ENCODE measurements at regions not wholly inside any gene's neighbourhood (a gene's known extent, or its start where the extent isn't known, plus 50 kb on each side); places are given as distances from the start of the nearest gene placed in this dataset.

GRCh38 chr21:16588433-16588860 is 858.7 kb downstream of the USP25 start:
- DNase-seq (ENCODE audit: insufficient read length, low spot score) (no peak), FAIRE-seq (no peak)
- TF ChIP-seq TAF1 (IDR thresholded peaks at IDR 0.05; ENCODE audit: low read depth, low read length), result no peak
- TF ChIP-seq POLR2A (IDR thresholded peaks at IDR 0.05; ENCODE audit: low read depth, low read length), result no peak
- TF ChIP-seq SPI1 (IDR thresholded peaks at IDR 0.05; ENCODE audit: low read depth, low read length), result no peak
- no peak for TF ChIP-seq POU2F2 (IDR thresholded peaks at IDR 0.05; ENCODE audit: low read depth, low read length)
- TF ChIP-seq POLR2AphosphoS5 (IDR thresholded peaks at IDR 0.05; ENCODE audit: low read depth, low read length), result no peak
- TF ChIP-seq PAX5 (IDR thresholded peaks at IDR 0.05; ENCODE audit: insufficient read depth, low read length, severe bottlenecking), result no peak

GRCh38 chr21:16589006-16589898 is 859.5 kb downstream of the USP25 start:
- no peak for FAIRE-seq
- no peak for TF ChIP-seq PAX5 (IDR thresholded peaks at IDR 0.05; ENCODE audit: insufficient read depth, low read length, severe bottlenecking)
- TF ChIP-seq POLR2A (IDR thresholded peaks at IDR 0.05; ENCODE audit: low read depth, low read length), result no peak
- TF ChIP-seq POU2F2 (IDR thresholded peaks at IDR 0.05; ENCODE audit: low read depth, low read length), result no peak

GRCh38 chr21:16590186-16590585 is 860.4 kb downstream of the USP25 start:
- DNase-seq (ENCODE audit: insufficient read length, low spot score), result no peak
- TF ChIP-seq TAF1 (IDR thresholded peaks at IDR 0.05; ENCODE audit: low read depth, low read length) (no peak), POLR2AphosphoS5 (IDR thresholded peaks at IDR 0.05; ENCODE audit: low read depth, low read length) (no peak), POLR2A (IDR thresholded peaks at IDR 0.05; ENCODE audit: low read depth, low read length) (no peak), SPI1 (IDR thresholded peaks at IDR 0.05; ENCODE audit: low read depth, low read length) (no peak), PAX5 (IDR thresholded peaks at IDR 0.05; ENCODE audit: insufficient read depth, low read length, severe bottlenecking) (no peak), POU2F2 (IDR thresholded peaks at IDR 0.05; ENCODE audit: low read depth, low read length) (no peak)
- no peak for FAIRE-seq

More at GRCh38 chr21:16589006-16589898, 859.5 kb downstream of the USP25 start:
- DNase-seq (ENCODE audit: insufficient read length, low spot score), result no peak

GRCh38 chr21:16590641-16591292 is 861.0 kb downstream of the USP25 start:
- no peak for DNase-seq (ENCODE audit: insufficient read length, low spot score)
- no peak for FAIRE-seq
- no peak for TF ChIP-seq SPI1 (IDR thresholded peaks at IDR 0.05; ENCODE audit: low read depth, low read length)
- TF ChIP-seq POLR2AphosphoS5 (IDR thresholded peaks at IDR 0.05; ENCODE audit: low read depth, low read length), result no peak
- no peak for TF ChIP-seq PAX5 (IDR thresholded peaks at IDR 0.05; ENCODE audit: insufficient read depth, low read length, severe bottlenecking)
- no peak for TF ChIP-seq POU2F2 (IDR thresholded peaks at IDR 0.05; ENCODE audit: low read depth, low read length)
- no peak for TF ChIP-seq TAF1 (IDR thresholded peaks at IDR 0.05; ENCODE audit: low read depth, low read length)

GRCh38 chr21:16592381-16592780 is 862.6 kb downstream of the USP25 start:
- DNase-seq (ENCODE audit: insufficient read length, low spot score), result no peak
- FAIRE-seq, result no peak
- TF ChIP-seq POU2F2 (IDR thresholded peaks at IDR 0.05; ENCODE audit: low read depth, low read length) (no peak), TAF1 (IDR thresholded peaks at IDR 0.05; ENCODE audit: low read depth, low read length) (no peak), SPI1 (IDR thresholded peaks at IDR 0.05; ENCODE audit: low read depth, low read length) (no peak), PAX5 (IDR thresholded peaks at IDR 0.05; ENCODE audit: insufficient read depth, low read length, severe bottlenecking) (no peak), POLR2AphosphoS5 (IDR thresholded peaks at IDR 0.05; ENCODE audit: low read depth, low read length) (no peak), POLR2A (IDR thresholded peaks at IDR 0.05; ENCODE audit: low read depth, low read length) (no peak)

- TF ChIP-seq POLR2AphosphoS5 (IDR thresholded peaks at IDR 0.05; ENCODE audit: low read depth, low read length) (no peak), SPI1 (IDR thresholded peaks at IDR 0.05; ENCODE audit: low read depth, low read length) (no peak), POU2F2 (IDR thresholded peaks at IDR 0.05; ENCODE audit: low read depth, low read length) (no peak), PAX5 (IDR thresholded peaks at IDR 0.05; ENCODE audit: insufficient read depth, low read length, severe bottlenecking) (no peak), POLR2A (IDR thresholded peaks at IDR 0.05; ENCODE audit: low read depth, low read length) (no peak), TAF1 (IDR thresholded peaks at IDR 0.05; ENCODE audit: low read depth, low read length) (no peak)
- DNase-seq (ENCODE audit: insufficient read length, low spot score) (no peak), FAIRE-seq (no peak)
These were observed 864.4 kb downstream of the USP25 start for GRCh38 chr21:16594191-16594590.

- TF ChIP-seq TAF1 (IDR thresholded peaks at IDR 0.05; ENCODE audit: low read depth, low read length) (no peak), POU2F2 (IDR thresholded peaks at IDR 0.05; ENCODE audit: low read depth, low read length) (no peak), SPI1 (IDR thresholded peaks at IDR 0.05; ENCODE audit: low read depth, low read length) (no peak), PAX5 (IDR thresholded peaks at IDR 0.05; ENCODE audit: insufficient read depth, low read length, severe bottlenecking) (no peak), POLR2A (IDR thresholded peaks at IDR 0.05; ENCODE audit: low read depth, low read length) (no peak), POLR2AphosphoS5 (IDR thresholded peaks at IDR 0.05; ENCODE audit: low read depth, low read length) (no peak)
- FAIRE-seq (no peak), DNase-seq (ENCODE audit: insufficient read length, low spot score) (no peak)
These were observed 866.6 kb downstream of the USP25 start for GRCh38 chr21:16596369-16596768.

- no peak for DNase-seq (ENCODE audit: insufficient read length, low spot score)
- no peak for FAIRE-seq
- TF ChIP-seq TAF1 (IDR thresholded peaks at IDR 0.05; ENCODE audit: low read depth, low read length) (no peak), POLR2A (IDR thresholded peaks at IDR 0.05; ENCODE audit: low read depth, low read length) (no peak), POLR2AphosphoS5 (IDR thresholded peaks at IDR 0.05; ENCODE audit: low read depth, low read length) (no peak), SPI1 (IDR thresholded peaks at IDR 0.05; ENCODE audit: low read depth, low read length) (no peak), PAX5 (IDR thresholded peaks at IDR 0.05; ENCODE audit: insufficient read depth, low read length, severe bottlenecking) (no peak), POU2F2 (IDR thresholded peaks at IDR 0.05; ENCODE audit: low read depth, low read length) (no peak)
These were observed 868.0 kb downstream of the USP25 start for GRCh38 chr21:16597753-16598152.

- no peak for FAIRE-seq
- no peak for DNase-seq (ENCODE audit: insufficient read length, low spot score)
- TF ChIP-seq SPI1 (IDR thresholded peaks at IDR 0.05; ENCODE audit: low read depth, low read length) (no peak), POLR2A (IDR thresholded peaks at IDR 0.05; ENCODE audit: low read depth, low read length) (no peak), TAF1 (IDR thresholded peaks at IDR 0.05; ENCODE audit: low read depth, low read length) (no peak), PAX5 (IDR thresholded peaks at IDR 0.05; ENCODE audit: insufficient read depth, low read length, severe bottlenecking) (no peak), POLR2AphosphoS5 (IDR thresholded peaks at IDR 0.05; ENCODE audit: low read depth, low read length) (no peak), POU2F2 (IDR thresholded peaks at IDR 0.05; ENCODE audit: low read depth, low read length) (no peak)
These were observed 875.8 kb downstream of the USP25 start for GRCh38 chr21:16605597-16605996.
